Hepatocyte (in vitro differentiated cells): ENCODE measurements at regions not wholly inside any gene's neighbourhood (a gene's known extent, or its start where the extent isn't known, plus 50 kb on each side); places are given as distances from the start of the nearest gene placed in this dataset.

Experiments
- CTCF ChIP-seq: fragments of 200-600 bp; sonication (generic); IDR thresholded peaks from 2 replicates; pipeline ENCODE4 v1.5.1; 2016; ENCODE audit warnings: antibody characterized with exemption, mild to moderate bottlenecking; ENCODE audit not compliant: poor library complexity
- EZH2 ChIP-seq: fragments of 200-600 bp; sonication (generic); IDR thresholded peaks from 2 replicates; pipeline ENCODE4 v1.6.1; 2016; ENCODE audit warnings: antibody characterized with exemption, mild to moderate bottlenecking, borderline replicate concordance

DNA sequence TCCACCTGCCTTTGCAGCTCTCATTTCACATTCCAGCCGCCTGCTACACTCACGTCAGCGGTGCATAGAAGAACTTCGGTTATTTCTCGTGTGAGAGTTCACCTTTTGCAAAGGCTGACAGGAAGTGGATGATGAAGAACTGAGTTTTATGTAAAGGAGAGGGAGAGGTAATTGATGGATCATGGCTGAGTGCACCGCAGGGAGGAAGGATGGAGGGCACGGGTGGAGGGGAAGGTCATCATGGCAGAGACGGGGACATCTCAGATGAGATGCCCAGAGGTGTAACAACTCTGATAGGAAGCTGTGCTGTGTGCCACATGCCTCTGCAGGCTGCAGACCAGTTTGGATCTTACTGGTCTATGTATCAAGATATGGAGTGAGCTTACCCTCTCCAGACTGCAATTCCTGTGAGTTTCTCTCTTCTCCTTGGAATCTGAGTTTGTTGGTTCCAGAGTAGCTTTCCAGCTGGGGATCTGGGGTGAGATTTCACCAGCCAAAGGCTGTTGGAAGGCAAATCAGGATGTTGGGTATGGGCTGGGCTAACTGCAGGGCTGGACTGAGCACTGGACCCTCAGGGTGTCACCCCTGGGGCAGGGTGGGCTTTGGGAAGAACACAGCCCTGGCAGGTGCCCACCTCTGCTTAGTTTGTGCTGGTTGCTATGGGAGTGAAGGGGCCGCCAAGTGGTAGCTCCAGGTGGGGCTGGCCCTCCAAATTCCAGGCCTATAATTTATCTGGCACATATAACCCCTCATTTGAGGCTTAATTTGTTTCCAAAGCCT, 777.0 kb downstream of the KCNJ18 start:
- TF ChIP-seq CTCF (no peak), EZH2 (no peak)
